BJ (cell line): ENCODE measurements at regions not wholly inside any gene's neighbourhood (a gene's known extent, or its start where the extent isn't known, plus 50 kb on each side); places are given as distances from the start of the nearest gene placed in this dataset.

Experiments used
- CTCF ChIA-PET: fragments of 350-600 bp; formaldehyde crosslinking; extraction: SDS; loops from one replicate; lab custom pipeline; 2021; ENCODE audit warnings: antibody characterized with exemption, inconsistent platforms; lab: Yijun Ruan, JAX
- POLR2A ChIA-PET: fragments of 300-600 bp; sonication (Branson Sonifier 250); formaldehyde crosslinking; extraction: SDS; loops from one replicate; lab custom pipeline; 2021; ENCODE audit warnings: antibody characterized with exemption; lab: Charles Lee
- DNase-seq: peaks from one replicate; pipeline ENCODE4 v3.0.0-alpha.2; 2011; ENCODE audit warnings: low read depth
- H3K27me3 ChIP-seq: 2 replicates; pipeline ENCODE4 v1.6.0; 2011; ENCODE audit warnings: low read length; ENCODE audit not compliant: control insufficient read depth, insufficient read depth
- H3K36me3 ChIP-seq: 2 replicates; pipeline ENCODE4 v1.5.1; 2011; ENCODE audit warnings: low read length; ENCODE audit not compliant: control insufficient read depth, insufficient read depth
- H3K4me3 ChIP-seq: 2 replicates; pipeline ENCODE4 v1.5.1; 2011; ENCODE audit warnings: low read depth, mild to moderate bottlenecking, control low read depth, low read length
- TF ChIP-seq, protein P1 (sequence below): IDR thresholded peaks from 2 replicates; pipeline ENCODE4 v1.5.1; 2011; ENCODE audit warnings: low read depth, mild to moderate bottlenecking, control low read depth, inconsistent platforms, low read length, moderate library complexity; ENCODE audit not compliant: insufficient read depth

GRCh38 chr1:178637841-178638240 lies 87.2 kb upstream of the RALGPS2 start:
- CTCF ChIA-PET, result interaction anchor here (0.7 kb wide), 1 partner anchor 16 kb away, joined by 3 read pairs; no protein-coding TSS in a partner anchor
- POLR2A ChIA-PET, result no interaction called here
- H3K4me3 ChIP-seq, result no peak overlapping the region
- TF ChIP-seq, protein P1, sequence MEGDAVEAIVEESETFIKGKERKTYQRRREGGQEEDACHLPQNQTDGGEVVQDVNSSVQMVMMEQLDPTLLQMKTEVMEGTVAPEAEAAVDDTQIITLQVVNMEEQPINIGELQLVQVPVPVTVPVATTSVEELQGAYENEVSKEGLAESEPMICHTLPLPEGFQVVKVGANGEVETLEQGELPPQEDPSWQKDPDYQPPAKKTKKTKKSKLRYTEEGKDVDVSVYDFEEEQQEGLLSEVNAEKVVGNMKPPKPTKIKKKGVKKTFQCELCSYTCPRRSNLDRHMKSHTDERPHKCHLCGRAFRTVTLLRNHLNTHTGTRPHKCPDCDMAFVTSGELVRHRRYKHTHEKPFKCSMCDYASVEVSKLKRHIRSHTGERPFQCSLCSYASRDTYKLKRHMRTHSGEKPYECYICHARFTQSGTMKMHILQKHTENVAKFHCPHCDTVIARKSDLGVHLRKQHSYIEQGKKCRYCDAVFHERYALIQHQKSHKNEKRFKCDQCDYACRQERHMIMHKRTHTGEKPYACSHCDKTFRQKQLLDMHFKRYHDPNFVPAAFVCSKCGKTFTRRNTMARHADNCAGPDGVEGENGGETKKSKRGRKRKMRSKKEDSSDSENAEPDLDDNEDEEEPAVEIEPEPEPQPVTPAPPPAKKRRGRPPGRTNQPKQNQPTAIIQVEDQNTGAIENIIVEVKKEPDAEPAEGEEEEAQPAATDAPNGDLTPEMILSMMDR, result no peak
- no peak for DNase-seq
- no peaks in the 10 kb centered on the region for H3K27me3 ChIP-seq
- no peaks in the 10 kb centered on the region for H3K36me3 ChIP-seq

DNA sequence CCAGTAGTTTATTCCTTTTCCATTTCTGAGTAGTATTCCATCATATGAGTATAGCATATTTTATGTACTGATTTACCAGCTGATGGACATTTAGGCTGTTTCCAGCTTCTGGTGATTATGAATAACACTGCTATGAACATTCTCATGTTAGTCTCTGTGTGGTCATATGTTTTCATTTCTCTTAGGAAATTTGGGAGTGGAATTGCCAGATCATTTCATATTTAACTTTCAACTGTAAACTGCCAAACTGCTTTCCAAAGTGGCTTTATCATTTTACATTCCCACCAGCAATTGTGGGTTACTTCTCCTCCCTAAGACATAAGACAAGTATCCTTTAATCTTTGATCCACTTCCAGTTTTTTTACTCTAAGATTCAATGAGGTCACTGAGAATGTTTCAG lies 85.7 kb upstream of the RALGPS2 start:
- ChIA-PET CTCF (interaction anchor here (1.5 kb wide), 1 partner anchor 10 kb away, joined by 4 read pairs; no protein-coding TSS in a partner anchor), POLR2A (no interaction called here)
- no peak overlapping the region for H3K4me3 ChIP-seq
- TF ChIP-seq, protein P1, result no peak
- H3K27me3 ChIP-seq, result no peaks in the 10 kb centered on the region
- DNase-seq, result no peak
- no peaks in the 10 kb centered on the region for H3K36me3 ChIP-seq

DNA sequence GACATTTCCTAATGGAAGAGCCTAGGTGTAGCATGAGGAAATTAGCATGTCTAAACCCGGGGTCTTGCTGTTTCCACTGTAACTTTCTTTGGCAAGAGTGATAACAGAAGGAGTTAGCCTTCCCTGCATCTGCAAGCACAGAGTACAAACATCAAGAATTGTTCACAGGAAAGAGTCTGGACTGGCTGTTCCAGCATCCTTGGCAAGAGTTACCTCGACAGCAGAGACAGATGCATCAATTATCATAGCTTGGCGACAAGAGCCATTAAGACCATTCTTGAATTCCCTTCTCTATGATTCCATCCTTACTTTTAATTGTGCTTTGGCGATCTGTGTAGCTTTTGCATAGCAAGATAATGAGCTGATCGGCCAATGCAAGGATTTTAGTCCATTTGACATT lies 82.8 kb upstream of the RALGPS2 start:
- POLR2A ChIA-PET, result no interaction called here

GRCh38 chr1:178643349-178643748 lies 81.7 kb upstream of the RALGPS2 start:
- Histone ChIP-seq H3K36me3 (no peaks in the 10 kb centered on the region), H3K4me3 (no peak overlapping the region), H3K27me3 (no peaks in the 10 kb centered on the region)
- no peak for DNase-seq
- ChIA-PET POLR2A (no interaction called here), CTCF (interaction anchor here (1.1 to 1.7 kb wide), 2 partner anchors 13 to 100 kb away, joined by 3 to 4 read pairs; no protein-coding TSS in a partner anchor)
- TF ChIP-seq, protein P1, result no peak

More for the DNA sequence above, 82.8 kb upstream of the RALGPS2 start:
- CTCF ChIA-PET, result interaction anchor here (1.7 kb wide), 1 partner anchor 99 kb away, joined by 4 read pairs; no protein-coding TSS in a partner anchor
- Histone ChIP-seq H3K4me3 (no peak overlapping the region), H3K27me3 (no peaks in the 10 kb centered on the region), H3K36me3 (no peaks in the 10 kb centered on the region)
- DNase-seq, result no peak
- TF ChIP-seq, protein P1, result no peak

DNA sequence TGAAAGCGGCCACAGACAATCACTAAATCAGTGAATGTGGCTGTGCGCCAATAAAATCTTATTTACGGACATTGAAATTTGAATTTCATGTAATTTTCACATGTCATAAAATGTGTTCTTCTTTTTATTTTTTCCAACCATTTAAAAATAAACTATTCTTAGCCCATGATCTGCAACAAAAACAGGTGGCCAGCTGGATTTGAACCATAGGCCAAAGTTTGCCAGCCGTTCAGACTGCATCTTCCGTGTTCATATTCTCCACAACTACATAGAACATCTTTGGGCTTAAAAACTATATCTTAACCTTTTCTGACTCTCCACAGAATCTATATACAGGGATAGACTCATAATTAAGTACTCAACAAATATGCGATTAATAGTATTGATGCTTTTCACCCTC lies 81.2 kb upstream of the RALGPS2 start:
- Histone ChIP-seq H3K4me3 (no peak overlapping the region), H3K36me3 (no peaks in the 10 kb centered on the region), H3K27me3 (no peaks in the 10 kb centered on the region)
- ChIA-PET CTCF (interaction anchor here (1.2 to 1.7 kb wide), 2 partner anchors 11 to 101 kb away, joined by 3 to 4 read pairs; no protein-coding TSS in a partner anchor), POLR2A (no interaction called here)
- DNase-seq, result no peak
- TF ChIP-seq, protein P1, result no peak
